GDM1 (cell line): ENCODE measurements at regions not wholly inside any gene's neighbourhood (a gene's known extent, or its start where the extent isn't known, plus 50 kb on each side); places are given as distances from the start of the nearest gene placed in this dataset.

ENCODE experiments used
- DNase-seq: peaks from one replicate; lab custom pipeline; 2025; lab: John Stamatoyannopoulos, UW

DNA sequence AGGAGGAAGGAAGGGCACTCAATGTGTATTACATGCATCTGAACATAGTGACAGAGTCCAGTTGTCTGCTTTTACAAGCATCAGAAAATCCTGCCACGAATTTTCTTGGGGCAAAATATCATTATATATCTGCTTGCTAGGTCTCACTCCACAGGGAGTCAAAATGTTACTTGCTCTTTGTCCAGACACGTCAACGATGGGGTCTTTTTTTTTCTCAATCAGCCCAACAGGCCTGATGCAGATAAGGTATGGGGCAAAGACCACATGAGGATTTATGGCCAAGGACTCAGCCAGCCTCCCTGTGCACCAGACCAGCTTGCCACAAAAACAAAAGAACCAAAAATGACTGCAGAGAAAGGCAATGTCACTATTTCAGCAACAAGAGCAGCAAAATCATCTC is 323.4 kb upstream of the PKDCC start:
- no peak for DNase-seq

DNA sequence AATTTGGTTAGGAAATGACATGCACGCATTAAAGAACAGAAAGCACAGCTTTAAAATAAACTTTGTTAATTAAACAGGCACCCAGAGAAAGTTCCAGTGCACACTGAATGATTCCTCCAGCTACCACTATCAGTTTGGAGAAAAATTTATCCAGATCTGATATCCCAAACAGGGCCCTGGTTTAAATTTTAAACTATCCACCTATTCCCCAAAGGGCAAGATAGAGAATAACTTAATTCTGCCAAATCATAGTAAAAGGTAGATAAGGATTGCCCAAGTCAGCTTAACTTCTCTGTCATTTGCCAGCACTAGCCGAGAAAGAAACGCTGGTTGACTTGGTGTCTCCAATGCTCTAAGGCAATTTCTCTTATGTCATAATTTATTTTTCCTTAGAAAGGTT is 321.9 kb upstream of the PKDCC start:
- DNase-seq, result no peak

- DNase-seq, result no peak
Measured at GRCh38 chr2:41726364-41726763, 321.5 kb upstream of the PKDCC start.

DNA sequence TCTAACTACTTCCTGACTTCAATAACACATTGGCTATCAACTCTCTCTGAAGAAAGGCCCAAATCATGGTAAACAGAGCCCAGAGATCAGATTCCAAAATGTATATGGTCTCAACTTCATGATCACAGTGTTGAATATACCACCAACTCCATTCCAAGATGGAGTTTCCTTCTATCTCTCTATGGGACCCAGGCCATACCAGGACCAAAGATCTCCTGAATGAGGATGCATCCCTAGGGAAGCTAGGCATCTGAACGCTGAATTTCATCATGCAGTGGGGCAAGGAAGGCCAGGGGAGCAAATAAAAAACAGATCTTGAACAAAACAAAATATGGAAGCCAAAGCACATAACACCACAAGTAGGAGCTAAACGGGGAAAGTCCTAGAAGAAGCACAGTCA is 320.7 kb upstream of the PKDCC start:
- no peak for DNase-seq

- no peak for DNase-seq
Measured at GRCh38 chr2:41727711-41728110, 320.1 kb upstream of the PKDCC start.

- DNase-seq, result no peak
Measured at GRCh38 chr2:41728788-41729338, 319.0 kb upstream of the PKDCC start.

- DNase-seq, result no peak
Measured at GRCh38 chr2:41729800-41730364, 317.9 kb upstream of the PKDCC start.

- no peak for DNase-seq
Measured at GRCh38 chr2:41735006-41735405, 312.8 kb upstream of the PKDCC start.

GRCh38 chr2:41735476-41735875 is 312.3 kb upstream of the PKDCC start:
- no peak for DNase-seq

DNA sequence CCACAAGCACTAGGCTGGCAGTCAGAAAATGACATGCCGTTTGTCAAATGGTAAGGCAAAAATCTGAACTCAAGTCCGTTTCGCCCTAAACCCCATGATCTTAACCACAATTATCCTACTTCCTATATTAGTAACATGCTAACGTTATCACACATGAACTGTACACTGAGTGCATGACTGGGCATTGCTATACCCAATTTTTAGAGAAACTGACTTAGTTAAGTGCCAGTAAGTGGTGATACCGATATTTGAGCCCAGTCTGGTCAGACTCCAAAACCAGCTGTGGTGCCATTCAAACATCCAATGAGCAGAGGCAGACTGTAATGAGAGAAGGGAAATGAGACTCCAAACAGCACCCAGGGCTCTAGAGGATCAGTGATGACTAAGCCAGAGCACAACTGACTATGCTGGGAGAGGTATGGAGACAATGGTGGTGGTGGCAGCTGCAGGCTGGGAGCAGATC is 311.7 kb upstream of the PKDCC start:
- DNase-seq, result peak; percentile 21

GRCh38 chr2:41736586-41736985 is 311.2 kb upstream of the PKDCC start:
- DNase-seq, result no peak

GRCh38 chr2:41737888-41738287 is 309.9 kb upstream of the PKDCC start:
- no peak for DNase-seq

DNA sequence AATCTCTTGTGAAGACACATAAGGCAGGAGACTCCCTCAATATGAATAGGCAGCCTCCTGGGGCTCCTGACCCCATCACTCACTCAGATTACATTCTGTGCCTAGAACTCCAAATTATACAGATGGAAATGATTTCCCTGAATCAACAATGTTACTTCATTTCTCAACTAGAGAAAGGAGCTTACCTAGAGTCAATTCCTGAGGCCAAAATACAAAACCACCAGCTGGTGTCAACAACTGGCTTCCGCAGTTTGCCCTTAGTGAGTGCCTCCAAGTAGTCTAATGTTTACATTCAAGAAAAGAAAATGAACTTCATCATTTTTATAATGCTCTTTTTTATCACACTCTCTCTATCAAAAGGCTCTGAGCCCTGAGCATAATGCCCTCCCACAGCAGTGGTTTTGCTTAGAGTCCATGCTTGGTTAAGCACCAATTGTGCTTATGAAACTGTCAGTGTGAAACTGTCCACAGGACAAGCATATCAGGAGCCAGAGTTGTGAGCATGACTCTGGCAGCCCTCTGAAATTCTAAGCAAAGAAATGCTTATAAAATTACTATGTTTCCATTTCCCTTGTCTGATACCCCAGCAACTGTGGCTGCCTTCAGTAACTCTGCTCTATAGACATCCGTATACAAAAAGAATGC is 305.7 kb upstream of the PKDCC start:
- DNase-seq, result no peak

DNA sequence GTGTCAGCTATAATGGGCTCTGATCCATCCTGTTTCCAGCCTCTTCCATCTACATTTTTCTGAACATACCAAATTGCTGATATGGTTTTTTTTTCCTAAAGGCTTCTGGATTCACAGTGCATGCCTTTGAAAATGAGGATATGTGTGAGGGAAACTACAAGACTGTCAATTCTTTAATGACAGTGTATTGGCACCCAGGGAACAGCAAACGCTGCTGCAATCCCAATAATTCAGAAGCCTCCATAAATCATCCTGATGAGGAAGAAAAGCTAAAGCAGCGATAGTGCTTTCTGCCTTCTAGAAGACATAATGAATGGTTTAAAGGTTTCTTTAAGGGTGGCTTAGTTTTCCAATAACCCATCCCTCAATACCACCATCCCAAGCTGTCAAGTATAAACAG is 304.5 kb upstream of the PKDCC start:
- no peak for DNase-seq

DNA sequence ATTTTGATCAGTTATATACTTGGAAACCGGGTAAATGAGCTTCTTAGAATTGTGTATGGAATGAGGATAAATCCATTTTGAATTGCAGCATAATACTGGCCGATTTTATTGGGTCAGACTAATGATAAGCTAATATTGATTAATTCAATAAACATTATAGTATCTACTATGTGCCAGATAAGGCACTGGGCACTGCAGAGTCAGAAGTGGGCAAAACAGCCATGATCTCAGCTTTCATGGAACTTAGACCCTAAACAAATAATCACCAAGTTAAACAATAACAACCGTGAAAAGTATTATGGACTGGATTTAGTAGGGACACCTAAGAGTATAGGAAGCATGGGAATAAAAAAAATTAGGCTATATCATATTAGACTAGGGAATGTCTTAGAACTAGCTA is 297.0 kb upstream of the PKDCC start:
- DNase-seq, result no peak

- DNase-seq, result no peak
Measured at GRCh38 chr2:41759880-41760279, 287.9 kb upstream of the PKDCC start.

- DNase-seq, result no peak
Measured at GRCh38 chr2:41763141-41763540, 284.7 kb upstream of the PKDCC start.

DNA sequence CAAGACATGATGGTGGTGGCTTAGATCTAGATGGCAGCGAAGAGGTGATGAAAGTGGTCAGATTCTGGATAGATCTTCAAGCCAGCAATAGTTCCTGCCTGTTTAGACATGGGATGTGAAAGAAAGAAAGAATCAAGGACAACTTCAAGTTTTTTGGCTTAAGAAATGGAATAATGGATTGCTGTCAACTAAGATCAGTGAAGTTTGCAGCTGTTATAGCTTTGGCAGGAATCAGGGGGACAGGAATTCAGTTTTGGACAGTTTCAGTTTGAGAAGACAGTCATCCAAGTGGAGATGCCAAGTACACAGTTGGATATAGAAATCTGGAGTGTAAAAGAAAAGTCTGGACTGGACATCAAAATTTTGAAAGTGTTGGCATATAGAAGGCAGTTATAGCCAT is 283.7 kb upstream of the PKDCC start:
- DNase-seq, result no peak

DNA sequence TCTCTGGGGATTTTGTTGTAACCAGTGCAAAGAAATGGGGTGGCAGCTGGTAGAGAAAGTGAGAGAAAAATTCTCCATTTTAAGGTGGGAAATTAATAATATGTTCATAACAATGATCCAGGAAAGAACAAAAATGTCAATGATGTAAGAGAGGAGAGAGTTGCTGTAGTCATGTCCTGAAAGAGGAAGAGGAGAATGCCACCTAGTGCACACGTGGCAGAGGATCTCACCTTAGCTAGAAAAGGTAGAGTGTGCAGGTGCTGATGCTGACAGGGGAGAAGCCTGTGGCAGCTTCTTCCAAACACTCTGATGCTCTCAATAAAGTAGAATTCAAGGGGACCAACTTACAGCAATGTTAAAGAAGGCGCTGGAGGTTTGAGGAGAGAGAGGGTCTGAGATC is 282.9 kb upstream of the PKDCC start:
- no peak for DNase-seq

DNA sequence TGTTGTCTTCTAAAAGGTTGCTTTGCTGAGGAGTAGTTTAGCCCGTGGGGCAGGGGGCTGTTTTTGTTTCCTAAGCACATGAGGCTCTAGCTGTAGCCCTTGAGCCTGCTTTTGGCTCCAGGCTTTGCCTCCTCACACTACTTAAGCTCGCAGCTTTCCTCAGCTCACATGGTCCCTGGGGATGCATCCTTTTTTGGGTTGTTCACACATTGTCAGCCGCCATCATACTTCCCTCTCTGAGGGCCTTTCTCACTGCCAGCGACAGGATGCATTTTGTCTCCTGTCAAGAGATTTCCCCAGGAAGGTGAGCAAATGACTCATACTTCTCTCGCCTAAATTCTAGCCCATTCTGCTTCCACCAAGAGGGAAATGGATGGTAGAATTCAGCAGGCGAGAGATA is 279.5 kb upstream of the PKDCC start:
- no peak for DNase-seq

DNA sequence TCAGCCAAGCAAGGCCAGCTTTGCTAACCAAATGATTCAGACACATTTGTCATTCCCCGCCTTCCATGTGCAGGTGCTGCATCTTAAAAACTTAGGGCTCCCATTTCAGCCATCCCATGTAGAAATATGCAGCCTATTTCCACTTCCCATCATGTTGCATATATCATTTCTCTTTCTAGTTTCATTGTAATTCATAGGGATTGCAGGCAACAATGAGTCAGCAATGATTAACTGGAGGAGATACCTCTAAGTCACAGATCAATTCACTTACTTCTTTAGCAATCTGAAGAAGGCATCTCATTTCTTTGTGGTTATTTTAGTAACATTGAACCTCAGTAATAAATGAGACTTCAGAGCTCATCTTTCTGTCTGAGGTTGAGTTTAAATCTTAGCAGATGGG is 276.1 kb upstream of the PKDCC start:
- no peak for DNase-seq

- no peak for DNase-seq
Measured at GRCh38 chr2:41772697-41773096, 275.1 kb upstream of the PKDCC start.

DNA sequence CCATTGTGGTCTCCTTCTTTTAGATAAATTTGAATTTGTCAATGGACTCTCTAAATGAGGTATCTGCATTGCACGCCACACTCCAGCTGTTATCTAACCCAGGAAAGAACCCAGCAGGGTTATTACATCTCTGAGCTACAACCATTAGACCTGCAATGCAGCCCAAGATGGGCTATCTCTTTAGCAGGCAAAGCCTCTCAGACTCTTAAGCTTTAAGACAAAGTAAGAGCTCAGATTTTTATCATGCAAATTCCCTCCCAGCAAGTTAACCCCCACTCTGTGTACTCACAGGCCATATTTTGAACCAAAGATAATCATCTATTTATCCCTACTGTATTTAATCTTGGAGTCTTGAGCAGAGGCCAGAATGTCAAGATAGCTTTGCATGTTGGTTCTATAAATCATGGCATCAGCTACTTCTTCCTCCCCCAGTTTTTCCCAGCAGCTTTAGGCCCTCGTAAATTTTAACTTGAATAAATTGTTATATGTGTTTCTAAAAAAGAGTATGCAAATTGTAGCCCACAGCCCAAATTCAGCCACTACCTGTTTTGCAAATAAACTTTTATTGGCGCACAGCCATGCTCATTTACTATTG is 273.7 kb upstream of the PKDCC start:
- no peak for DNase-seq
